ENCODE measurements at regions not wholly inside any gene's neighbourhood (a gene's known extent, or its start where the extent isn't known, plus 50 kb on each side); places are given as distances from the start of the nearest gene placed in this dataset.
A peak's percentile ranks its signal among the peaks of the same experiment; 100 is the strongest.
"Not testable (repeated sequence)": the region's sequence is repeated elsewhere in the genome, so short reads cannot be mapped to it uniquely, and the experiment has no call there.

- WGBS, 2 donors = 97 to 98% methylated on average over 10 of the region's 10 CpGs
- H3K27me3 ChIP-seq; H3K27ac ChIP-seq; ATAC-seq; intact Hi-C loops (cut with DNase I); H3K36me3 ChIP-seq; FAIRE-seq; H3K4me1 ChIP-seq; DNase-seq; H3K4me3 ChIP-seq; H3K9me3 ChIP-seq: not testable (repeated sequence)
Measured at GRCh38 chr12:9308163-9308562, 100.0 kb upstream of the PZP start.

GRCh38 chr12:9307255-9307654, 99.1 kb upstream of the PZP start:
- H3K4me1 ChIP-seq; H3K36me3 ChIP-seq; DNase-seq; H3K4me3 ChIP-seq; FAIRE-seq; H3K27ac ChIP-seq; H3K27me3 ChIP-seq; intact Hi-C loops (cut with DNase I); ATAC-seq; H3K9me3 ChIP-seq: not testable (repeated sequence)
- WGBS, 2 donors = 91% methylated on average over 5 of the region's 5 CpGs

- H3K4me3 ChIP-seq; intact Hi-C loops (cut with DNase I); H3K4me1 ChIP-seq; FAIRE-seq; ATAC-seq; DNase-seq; H3K36me3 ChIP-seq; H3K9me3 ChIP-seq; H3K27ac ChIP-seq; H3K27me3 ChIP-seq: not testable (repeated sequence)
- 94 to 97% methylated on average over 6 to 8 of the region's 12 CpGs for WGBS, 2 donors
Measured at GRCh38 chr12:9306004-9306403, 97.8 kb upstream of the PZP start.

- intact Hi-C loops (cut with DNase I); FAIRE-seq; H3K27me3 ChIP-seq; ATAC-seq; H3K36me3 ChIP-seq; H3K4me1 ChIP-seq; H3K9me3 ChIP-seq; H3K4me3 ChIP-seq; H3K27ac ChIP-seq: not testable (repeated sequence)
- WGBS, 2 donors = 92 to 93% methylated on average over 11 to 13 of the region's 13 CpGs
- peak in 1 of 6 donors; percentile 30 for DNase-seq
Measured at GRCh38 chr12:9304540-9304939, 96.3 kb upstream of the PZP start.

- H3K4me3 ChIP-seq; H3K36me3 ChIP-seq; H3K9me3 ChIP-seq; H3K4me1 ChIP-seq; ATAC-seq; H3K27ac ChIP-seq; DNase-seq; FAIRE-seq; H3K27me3 ChIP-seq; intact Hi-C loops (cut with DNase I): not testable (repeated sequence)
- 80 to 82% methylated on average over 2 to 3 of the region's 13 CpGs for WGBS, 2 donors
Measured at GRCh38 chr12:9295872-9296271, 87.7 kb upstream of the PZP start.

GRCh38 chr12:9294072-9294620, 86.0 kb upstream of the PZP start:
- H3K9me3 ChIP-seq; H3K36me3 ChIP-seq; H3K27me3 ChIP-seq; intact Hi-C loops (cut with DNase I); H3K4me3 ChIP-seq; H3K27ac ChIP-seq; FAIRE-seq; H3K4me1 ChIP-seq; ATAC-seq: not testable (repeated sequence)
- WGBS, 2 donors = 89 to 93% methylated on average over 11 to 13 of the region's 16 CpGs
- peak in 1 of 6 donors; percentile 41 for DNase-seq

GRCh38 chr12:9293391-9293790, 85.2 kb upstream of the PZP start:
- DNase-seq; intact Hi-C loops (cut with DNase I); H3K27ac ChIP-seq; H3K36me3 ChIP-seq; H3K27me3 ChIP-seq; H3K4me1 ChIP-seq; ATAC-seq; H3K4me3 ChIP-seq; H3K9me3 ChIP-seq; FAIRE-seq: not testable (repeated sequence)
- no CpG with 5 or more reads among the region's 3 CpGs for WGBS, 2 donors

- ATAC-seq, DNase-seq: not testable (repeated sequence)
- WGBS, 2 donors = 66 to 80% methylated on average over 1 of the region's 5 CpGs
Measured at GRCh38 chr12:9289984-9290383, 81.8 kb upstream of the PZP start.

GRCh38 chr12:9284724-9285123, 76.5 kb upstream of the PZP start:
- H3K27me3 ChIP-seq; DNase-seq; intact Hi-C loops (cut with DNase I); H3K4me1 ChIP-seq; H3K27ac ChIP-seq; FAIRE-seq; H3K9me3 ChIP-seq; H3K36me3 ChIP-seq: not testable (repeated sequence)
- WGBS, 2 donors = 23 to 32% methylated on average over 2 to 5 of the region's 7 CpGs
- peak overlapping the region in 2 of 4 donors; percentile 60 to 63 for H3K4me3 ChIP-seq
- ATAC-seq = peak in 2 of 4 donors; percentile 11 to 26

More at GRCh38 chr12:9289984-9290383, 81.8 kb upstream of the PZP start:
- H3K36me3 ChIP-seq; H3K27ac ChIP-seq; H3K4me1 ChIP-seq; intact Hi-C loops (cut with DNase I); H3K27me3 ChIP-seq; H3K9me3 ChIP-seq; FAIRE-seq; H3K4me3 ChIP-seq: not testable (repeated sequence)

- H3K36me3 ChIP-seq; FAIRE-seq; H3K9me3 ChIP-seq; H3K27me3 ChIP-seq; intact Hi-C loops (cut with DNase I); H3K4me1 ChIP-seq: not testable (repeated sequence)
- peak overlapping the region in 2 of 4 donors; percentile 61 to 78 for H3K27ac ChIP-seq
- DNase-seq (peak in 4 of 6 donors; percentile 7 to 61 (median 35)), ATAC-seq (peak in 3 of 4 donors; percentile 28 to 72 (median 53))
- peak overlapping the region in 2 of 4 donors; percentile 60 to 63 for H3K4me3 ChIP-seq
- 0 to 1% methylated on average over 11 to 12 of the region's 14 CpGs for WGBS, 2 donors
Measured at GRCh38 chr12:9284197-9284596, 76.0 kb upstream of the PZP start.

GRCh38 chr12:9283346-9284095, 75.3 kb upstream of the PZP start:
- DNase-seq (peak; percentile 55 to 93 (median 86)), ATAC-seq (peak; percentile 80 to 99 (median 90))
- H3K36me3 ChIP-seq; FAIRE-seq; H3K9me3 ChIP-seq; H3K4me1 ChIP-seq; intact Hi-C loops (cut with DNase I); H3K27me3 ChIP-seq: not testable (repeated sequence)
- WGBS, 2 donors = 0% methylated on average over 36 of the region's 42 CpGs
- Histone ChIP-seq H3K4me3 (peak overlapping the region in 2 of 4 donors; percentile 60 to 63), H3K27ac (peak overlapping the region in 2 of 4 donors; percentile 61 to 78)

Measured in pancreas (tissue), 10 donors.